ENCODE measurements at regions not wholly inside any gene's neighbourhood (a gene's known extent, or its start where the extent isn't known, plus 50 kb on each side); places are given as distances from the start of the nearest gene placed in this dataset.

- intact Hi-C loops (cut with DNase I): no loop called here
- TF ChIP-seq, protein P1, sequence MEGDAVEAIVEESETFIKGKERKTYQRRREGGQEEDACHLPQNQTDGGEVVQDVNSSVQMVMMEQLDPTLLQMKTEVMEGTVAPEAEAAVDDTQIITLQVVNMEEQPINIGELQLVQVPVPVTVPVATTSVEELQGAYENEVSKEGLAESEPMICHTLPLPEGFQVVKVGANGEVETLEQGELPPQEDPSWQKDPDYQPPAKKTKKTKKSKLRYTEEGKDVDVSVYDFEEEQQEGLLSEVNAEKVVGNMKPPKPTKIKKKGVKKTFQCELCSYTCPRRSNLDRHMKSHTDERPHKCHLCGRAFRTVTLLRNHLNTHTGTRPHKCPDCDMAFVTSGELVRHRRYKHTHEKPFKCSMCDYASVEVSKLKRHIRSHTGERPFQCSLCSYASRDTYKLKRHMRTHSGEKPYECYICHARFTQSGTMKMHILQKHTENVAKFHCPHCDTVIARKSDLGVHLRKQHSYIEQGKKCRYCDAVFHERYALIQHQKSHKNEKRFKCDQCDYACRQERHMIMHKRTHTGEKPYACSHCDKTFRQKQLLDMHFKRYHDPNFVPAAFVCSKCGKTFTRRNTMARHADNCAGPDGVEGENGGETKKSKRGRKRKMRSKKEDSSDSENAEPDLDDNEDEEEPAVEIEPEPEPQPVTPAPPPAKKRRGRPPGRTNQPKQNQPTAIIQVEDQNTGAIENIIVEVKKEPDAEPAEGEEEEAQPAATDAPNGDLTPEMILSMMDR (IDR thresholded peaks at IDR 0.05): no peak
- Histone ChIP-seq H3K27ac (no peak overlapping the region), H3K4me1 (no peaks in the 10 kb centered on the region), H3K9me3 (no peaks in the 10 kb centered on the region), H3K4me3 (no peak overlapping the region), H3K27me3 (no peaks in the 10 kb centered on the region), H3K36me3 (no peaks in the 10 kb centered on the region)
- no peak for DNase-seq (ENCODE audit: low spot score in 2 of 2)
Observed at GRCh38 chr20:24723647-24724352, 225.3 kb upstream of the CST7 start.

DNA sequence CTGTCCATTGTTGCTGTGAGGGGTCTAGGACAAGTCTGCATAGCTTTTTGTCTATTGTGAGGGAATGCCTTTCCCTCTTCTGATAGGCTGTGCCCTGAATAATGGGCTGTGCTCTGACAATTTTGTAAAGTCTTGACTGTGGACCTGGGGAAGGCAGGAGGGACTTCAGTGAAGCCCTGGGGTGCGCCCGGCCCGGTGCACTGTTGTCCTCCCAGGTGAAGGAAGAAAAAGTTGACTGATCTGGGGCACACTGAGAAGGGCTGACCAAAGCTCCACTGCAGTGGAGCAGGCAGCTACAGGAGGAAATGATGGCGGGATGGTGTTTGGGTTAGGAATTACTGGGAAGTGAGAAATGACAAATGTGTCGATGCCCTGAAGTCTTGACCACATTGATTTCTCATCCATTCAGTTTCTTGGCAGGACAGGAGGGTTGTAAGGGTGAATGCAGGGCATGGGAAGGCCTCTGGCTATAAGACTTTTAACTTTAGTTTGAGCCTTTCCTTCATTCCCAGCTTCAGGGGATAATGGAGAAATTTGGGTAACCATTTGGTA, 224.0 kb upstream of the CST7 start:
- Histone ChIP-seq H3K36me3 (no peaks in the 10 kb centered on the region), H3K27me3 (no peaks in the 10 kb centered on the region), H3K4me3 (no peak overlapping the region), H3K9me3 (no peaks in the 10 kb centered on the region), H3K4me1 (no peaks in the 10 kb centered on the region), H3K27ac (no peak overlapping the region)
- intact Hi-C loops (cut with DNase I): no loop called here
- DNase-seq (ENCODE audit: low spot score in 2 of 2): no peak
- TF ChIP-seq, protein P1 (IDR thresholded peaks at IDR 0.05): no peak

DNA sequence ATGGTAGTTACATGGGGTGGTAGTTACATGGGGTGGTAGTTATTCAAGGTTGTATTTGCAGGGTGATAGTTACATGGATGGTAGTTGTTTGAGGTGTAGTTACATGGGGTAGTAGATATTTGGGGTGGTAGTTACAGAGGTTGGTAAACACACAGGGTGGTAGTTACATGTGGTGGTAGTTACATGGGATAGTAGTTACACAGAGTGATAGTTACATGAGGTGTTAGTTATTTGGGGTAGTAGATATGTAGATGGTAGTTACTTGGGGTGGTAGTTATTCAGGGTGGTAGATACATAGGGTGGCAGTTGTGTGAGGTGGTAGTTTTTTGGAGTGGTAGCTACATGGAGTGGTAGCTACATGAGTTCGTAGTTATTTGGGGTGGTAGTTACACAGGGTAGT, 221.3 kb upstream of the CST7 start:
- H3K9me3 ChIP-seq: no peaks in the 10 kb centered on the region
- no peaks in the 10 kb centered on the region for H3K36me3 ChIP-seq
- H3K27ac ChIP-seq: no peak overlapping the region
- H3K4me3 ChIP-seq: no peak overlapping the region
- no peaks in the 10 kb centered on the region for H3K27me3 ChIP-seq
- H3K4me1 ChIP-seq: no peaks in the 10 kb centered on the region
- DNase-seq (ENCODE audit: low spot score in 2 of 2): no peak
- intact Hi-C loops (cut with DNase I): no loop called here
- TF ChIP-seq, protein P1 (IDR thresholded peaks at IDR 0.05): no peak

DNA sequence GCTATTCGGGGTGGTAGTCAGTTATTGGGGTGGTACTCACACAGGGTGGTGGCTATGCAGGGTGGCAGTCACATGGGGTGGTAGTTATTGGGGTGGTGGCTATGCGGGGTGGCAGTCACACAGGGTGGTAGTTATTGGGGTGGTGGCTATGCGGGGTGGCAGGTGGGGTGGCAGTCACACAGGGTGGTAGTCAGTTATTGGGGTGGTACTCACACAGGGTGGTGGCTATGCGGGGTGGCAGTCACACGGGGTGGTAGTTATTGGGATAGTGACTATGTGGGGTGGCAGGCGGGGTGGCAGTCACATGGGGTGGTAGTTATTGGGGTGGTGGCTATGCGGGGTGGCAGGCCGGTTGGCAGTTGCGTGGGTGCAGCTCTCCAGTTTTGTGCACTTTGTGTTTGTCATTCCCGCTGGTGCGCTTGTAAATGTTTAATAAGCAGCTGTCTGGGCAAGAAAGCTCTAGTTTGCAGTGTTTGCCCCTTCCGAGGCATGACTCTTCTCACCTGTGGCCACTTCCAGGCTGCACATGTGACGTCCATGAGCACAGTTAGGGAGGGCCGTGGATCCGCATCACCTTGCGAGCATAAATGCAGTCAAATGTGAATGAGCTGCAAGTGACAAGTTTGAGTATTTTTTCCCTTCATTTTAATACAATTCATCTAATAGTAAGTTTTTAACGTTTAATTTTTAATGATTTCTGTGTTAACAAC, 219.0 kb upstream of the CST7 start:
- no peaks in the 10 kb centered on the region for H3K36me3 ChIP-seq
- H3K4me1 ChIP-seq: no peaks in the 10 kb centered on the region
- no peak overlapping the region for H3K4me3 ChIP-seq
- DNase-seq (ENCODE audit: low spot score in 2 of 2): no peak
- no peak overlapping the region for H3K27ac ChIP-seq
- intact Hi-C loops (cut with DNase I): no loop called here
- no peaks in the 10 kb centered on the region for H3K27me3 ChIP-seq
- H3K9me3 ChIP-seq: no peaks in the 10 kb centered on the region
- TF ChIP-seq, protein P1 (IDR thresholded peaks at IDR 0.05): no peak

- intact Hi-C loops (cut with DNase I): no loop called here
- no peak for DNase-seq (ENCODE audit: low spot score in 2 of 2)
- no peaks in the 10 kb centered on the region for H3K27me3 ChIP-seq
- no peak overlapping the region for H3K4me3 ChIP-seq
- H3K36me3 ChIP-seq: no peaks in the 10 kb centered on the region
- H3K9me3 ChIP-seq: no peaks in the 10 kb centered on the region
- TF ChIP-seq, protein P1 (IDR thresholded peaks at IDR 0.05): no peak
- H3K4me1 ChIP-seq: no peaks in the 10 kb centered on the region
- no peak overlapping the region for H3K27ac ChIP-seq
Observed at GRCh38 chr20:24730750-24731149, 218.3 kb upstream of the CST7 start.
